ENCODE measurements at regions not wholly inside any gene's neighbourhood (a gene's known extent, or its start where the extent isn't known, plus 50 kb on each side); places are given as distances from the start of the nearest gene placed in this dataset.
A peak's percentile ranks its signal among the peaks of the same experiment; 100 is the strongest.

- Histone ChIP-seq H3K9me3 (replicated peaks; ENCODE audit: insufficient read depth, low read length) (no peaks in the 10 kb centered on the region), H3K79me2 (ENCODE audit: low read length) (no peaks in the 10 kb centered on the region), H3F3A (ENCODE audit: insufficient read depth, low read length) (no peaks in the 10 kb centered on the region), H3K27ac (ENCODE audit: low read length) (no peak overlapping the region), H3K9me2 (replicated peaks; ENCODE audit: insufficient read depth, low read length) (no peaks in the 10 kb centered on the region), H3K4me1 (ENCODE audit: low read length) (0 out of 2 replicates have a peak, but pooled peaks cover 6% of the 10 kb centered on the region), H3K9ac (ENCODE audit: low read length) (no peak overlapping the region), H4K20me1 (ENCODE audit: insufficient read depth, low read length) (no peaks in the 10 kb centered on the region), H3K27me3 (replicated peaks; ENCODE audit: insufficient read depth, low read length) (no peaks in the 10 kb centered on the region), H3K4me2 (ENCODE audit: low read depth, low read length) (no peak overlapping the region), H3K4me3 (ENCODE audit: low read length) (no peak overlapping the region), H2AFZ (ENCODE audit: low read length) (no peak overlapping the region), H3K36me3 (replicated peaks; ENCODE audit: insufficient read depth, low read length) (no peaks in the 10 kb centered on the region)
- TF ChIP-seq EZH2phosphoT487 (IDR thresholded peaks at IDR 0.05; ENCODE audit: low read length) (no peak), EZH2 (optimal IDR thresholded peaks at IDR 0.05; ENCODE audit: low read depth, low read length) (no peak), CTCF (IDR thresholded peaks at IDR 0.05; ENCODE audit: low read length) (no peak)
- no peak for DNase-seq
These were observed 83.6 kb upstream of the RESF1 start for GRCh38 chr12:31875609-31875964.

GRCh38 chr12:31874961-31875608 is 84.1 kb upstream of the RESF1 start:
- no peak for TF ChIP-seq CTCF (IDR thresholded peaks at IDR 0.05; ENCODE audit: low read length)
- TF ChIP-seq EZH2phosphoT487 (IDR thresholded peaks at IDR 0.05; ENCODE audit: low read length), result no peak
- no peak for TF ChIP-seq EZH2 (optimal IDR thresholded peaks at IDR 0.05; ENCODE audit: low read depth, low read length)
- no peaks in the 10 kb centered on the region for H3K79me2 ChIP-seq (ENCODE audit: low read length)
- no peaks in the 10 kb centered on the region for H3K9me2 ChIP-seq (replicated peaks; ENCODE audit: insufficient read depth, low read length)
- H3K27me3 ChIP-seq (replicated peaks; ENCODE audit: insufficient read depth, low read length), result no peaks in the 10 kb centered on the region
- peak overlapping the region; percentile 11; the same call in 1 of the 2 replicates for H2AFZ ChIP-seq (ENCODE audit: low read length)
- H3K27ac ChIP-seq (ENCODE audit: low read length), result no peak overlapping the region
- no peaks in the 10 kb centered on the region for H3K36me3 ChIP-seq (replicated peaks; ENCODE audit: insufficient read depth, low read length)
- DNase-seq, result peak; percentile 21
- H3K4me2 ChIP-seq (ENCODE audit: low read depth, low read length), result no peak overlapping the region
- no peaks in the 10 kb centered on the region for H3K9me3 ChIP-seq (replicated peaks; ENCODE audit: insufficient read depth, low read length)
- no peak overlapping the region for H3K9ac ChIP-seq (ENCODE audit: low read length)
- no peaks in the 10 kb centered on the region for H4K20me1 ChIP-seq (ENCODE audit: insufficient read depth, low read length)
- no peaks in the 10 kb centered on the region for H3F3A ChIP-seq (ENCODE audit: insufficient read depth, low read length)
- no peak overlapping the region for H3K4me3 ChIP-seq (ENCODE audit: low read length)
- 0 out of 2 replicates have a peak, but pooled peaks cover 6% of the 10 kb centered on the region for H3K4me1 ChIP-seq (ENCODE audit: low read length)

GRCh38 chr12:31872831-31873604 is 86.2 kb upstream of the RESF1 start:
- no peak overlapping the region for H2AFZ ChIP-seq (ENCODE audit: low read length)

More at GRCh38 chr12:31872831-31873604, 86.2 kb upstream of the RESF1 start:
- Histone ChIP-seq H3K9me2 (replicated peaks; ENCODE audit: insufficient read depth, low read length) (no peaks in the 10 kb centered on the region), H3K27me3 (replicated peaks; ENCODE audit: insufficient read depth, low read length) (no peaks in the 10 kb centered on the region), H4K20me1 (ENCODE audit: insufficient read depth, low read length) (no peaks in the 10 kb centered on the region), H3K4me1 (ENCODE audit: low read length) (0 out of 2 replicates have a peak, but pooled peaks cover 6% of the 10 kb centered on the region), H3K4me2 (ENCODE audit: low read depth, low read length) (no peak overlapping the region), H3K4me3 (ENCODE audit: low read length) (no peak overlapping the region), H3K79me2 (ENCODE audit: low read length) (no peaks in the 10 kb centered on the region), H3K9ac (ENCODE audit: low read length) (no peak overlapping the region), H3K36me3 (replicated peaks; ENCODE audit: insufficient read depth, low read length) (no peaks in the 10 kb centered on the region), H3K9me3 (replicated peaks; ENCODE audit: insufficient read depth, low read length) (no peaks in the 10 kb centered on the region), H3F3A (ENCODE audit: insufficient read depth, low read length) (no peaks in the 10 kb centered on the region), H3K27ac (ENCODE audit: low read length) (no peak overlapping the region)
- DNase-seq, result no peak
- TF ChIP-seq EZH2phosphoT487 (IDR thresholded peaks at IDR 0.05; ENCODE audit: low read length) (no peak), CTCF (IDR thresholded peaks at IDR 0.05; ENCODE audit: low read length) (no peak), EZH2 (optimal IDR thresholded peaks at IDR 0.05; ENCODE audit: low read depth, low read length) (no peak)

All from MM.1S (cell line).